ENCODE measurements at regions not wholly inside any gene's neighbourhood (a gene's known extent, or its start where the extent isn't known, plus 50 kb on each side); places are given as distances from the start of the nearest gene placed in this dataset.

DNA sequence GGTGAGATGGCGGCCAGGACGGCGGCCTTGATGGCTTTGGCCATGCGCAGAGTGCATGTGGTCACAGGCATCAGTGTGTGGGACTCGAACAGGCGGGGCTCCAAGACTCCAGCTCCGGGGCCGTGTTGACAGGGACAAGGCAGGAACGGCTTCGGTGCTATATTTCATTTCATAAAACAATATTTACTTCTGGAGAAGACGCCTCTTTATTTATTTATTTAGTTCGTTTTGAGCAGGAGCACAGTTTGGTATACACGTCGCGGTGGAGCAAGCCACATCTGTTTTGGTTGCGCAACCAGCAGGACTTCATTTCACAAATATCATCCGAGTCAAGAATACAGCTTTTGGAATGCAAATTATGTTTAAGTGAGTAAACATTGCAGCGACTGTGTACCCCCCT is 166.7 kb upstream of the TSHZ3 start:
- ATAC-seq: no peak
- TF ChIP-seq, protein P1, sequence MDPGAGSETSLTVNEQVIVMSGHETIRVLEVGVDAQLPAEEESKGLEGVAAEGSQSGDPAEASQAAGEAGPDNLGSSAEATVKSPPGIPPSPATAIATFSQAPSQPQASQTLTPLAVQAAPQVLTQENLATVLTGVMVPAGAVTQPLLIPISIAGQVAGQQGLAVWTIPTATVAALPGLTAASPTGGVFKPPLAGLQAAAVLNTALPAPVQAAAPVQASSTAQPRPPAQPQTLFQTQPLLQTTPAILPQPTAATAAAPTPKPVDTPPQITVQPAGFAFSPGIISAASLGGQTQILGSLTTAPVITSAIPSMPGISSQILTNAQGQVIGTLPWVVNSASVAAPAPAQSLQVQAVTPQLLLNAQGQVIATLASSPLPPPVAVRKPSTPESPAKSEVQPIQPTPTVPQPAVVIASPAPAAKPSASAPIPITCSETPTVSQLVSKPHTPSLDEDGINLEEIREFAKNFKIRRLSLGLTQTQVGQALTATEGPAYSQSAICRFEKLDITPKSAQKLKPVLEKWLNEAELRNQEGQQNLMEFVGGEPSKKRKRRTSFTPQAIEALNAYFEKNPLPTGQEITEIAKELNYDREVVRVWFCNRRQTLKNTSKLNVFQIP (CRISPR knock-in tag; IDR thresholded peaks at IDR 0.05; ENCODE audit: borderline replicate concordance, low read depth): no peak
- TF ChIP-seq ZFP30 (CRISPR knock-in tag; IDR thresholded peaks at IDR 0.05) (no peak), ZNF70 (CRISPR knock-in tag; IDR thresholded peaks at IDR 0.05) (no peak), ARNTL (CRISPR knock-in tag; IDR thresholded peaks at IDR 0.05; ENCODE audit: borderline replicate concordance, low read depth) (no peak), ZC3H10 (CRISPR knock-in tag; IDR thresholded peaks at IDR 0.05) (no peak), ZNF565 (CRISPR knock-in tag; conservative IDR thresholded peaks at IDR 0.05; ENCODE audit: low read depth) (no peak), ESRRG (CRISPR knock-in tag; IDR thresholded peaks at IDR 0.05) (no peak), ZNF8 (CRISPR knock-in tag; IDR thresholded peaks at IDR 0.05) (no peak), ZFP3 (CRISPR knock-in tag; IDR thresholded peaks at IDR 0.05) (no peak), PPARA (CRISPR knock-in tag; IDR thresholded peaks at IDR 0.05; ENCODE audit: borderline replicate concordance) (no peak), TOX (CRISPR knock-in tag; IDR thresholded peaks at IDR 0.05; ENCODE audit: borderline replicate concordance) (no peak), RARB (CRISPR knock-in tag; IDR thresholded peaks at IDR 0.05) (no peak), CSDC2 (CRISPR knock-in tag; IDR thresholded peaks at IDR 0.05) (no peak)
- TF ChIP-seq, protein P2, sequence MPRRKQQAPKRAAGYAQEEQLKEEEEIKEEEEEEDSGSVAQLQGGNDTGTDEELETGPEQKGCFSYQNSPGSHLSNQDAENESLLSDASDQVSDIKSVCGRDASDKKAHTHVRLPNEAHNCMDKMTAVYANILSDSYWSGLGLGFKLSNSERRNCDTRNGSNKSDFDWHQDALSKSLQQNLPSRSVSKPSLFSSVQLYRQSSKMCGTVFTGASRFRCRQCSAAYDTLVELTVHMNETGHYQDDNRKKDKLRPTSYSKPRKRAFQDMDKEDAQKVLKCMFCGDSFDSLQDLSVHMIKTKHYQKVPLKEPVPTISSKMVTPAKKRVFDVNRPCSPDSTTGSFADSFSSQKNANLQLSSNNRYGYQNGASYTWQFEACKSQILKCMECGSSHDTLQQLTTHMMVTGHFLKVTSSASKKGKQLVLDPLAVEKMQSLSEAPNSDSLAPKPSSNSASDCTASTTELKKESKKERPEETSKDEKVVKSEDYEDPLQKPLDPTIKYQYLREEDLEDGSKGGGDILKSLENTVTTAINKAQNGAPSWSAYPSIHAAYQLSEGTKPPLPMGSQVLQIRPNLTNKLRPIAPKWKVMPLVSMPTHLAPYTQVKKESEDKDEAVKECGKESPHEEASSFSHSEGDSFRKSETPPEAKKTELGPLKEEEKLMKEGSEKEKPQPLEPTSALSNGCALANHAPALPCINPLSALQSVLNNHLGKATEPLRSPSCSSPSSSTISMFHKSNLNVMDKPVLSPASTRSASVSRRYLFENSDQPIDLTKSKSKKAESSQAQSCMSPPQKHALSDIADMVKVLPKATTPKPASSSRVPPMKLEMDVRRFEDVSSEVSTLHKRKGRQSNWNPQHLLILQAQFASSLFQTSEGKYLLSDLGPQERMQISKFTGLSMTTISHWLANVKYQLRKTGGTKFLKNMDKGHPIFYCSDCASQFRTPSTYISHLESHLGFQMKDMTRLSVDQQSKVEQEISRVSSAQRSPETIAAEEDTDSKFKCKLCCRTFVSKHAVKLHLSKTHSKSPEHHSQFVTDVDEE (CRISPR knock-in tag; IDR thresholded peaks at IDR 0.05): no peak
- TF ChIP-seq, protein P3, sequence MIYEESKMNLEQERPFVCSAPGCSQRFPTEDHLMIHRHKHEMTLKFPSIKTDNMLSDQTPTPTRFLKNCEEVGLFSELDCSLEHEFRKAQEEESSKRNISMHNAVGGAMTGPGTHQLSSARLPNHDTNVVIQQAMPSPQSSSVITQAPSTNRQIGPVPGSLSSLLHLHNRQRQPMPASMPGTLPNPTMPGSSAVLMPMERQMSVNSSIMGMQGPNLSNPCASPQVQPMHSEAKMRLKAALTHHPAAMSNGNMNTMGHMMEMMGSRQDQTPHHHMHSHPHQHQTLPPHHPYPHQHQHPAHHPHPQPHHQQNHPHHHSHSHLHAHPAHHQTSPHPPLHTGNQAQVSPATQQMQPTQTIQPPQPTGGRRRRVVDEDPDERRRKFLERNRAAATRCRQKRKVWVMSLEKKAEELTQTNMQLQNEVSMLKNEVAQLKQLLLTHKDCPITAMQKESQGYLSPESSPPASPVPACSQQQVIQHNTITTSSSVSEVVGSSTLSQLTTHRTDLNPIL (CRISPR knock-in tag; IDR thresholded peaks at IDR 0.05; ENCODE audit: low read depth): no peak
- TF ChIP-seq, protein P4, sequence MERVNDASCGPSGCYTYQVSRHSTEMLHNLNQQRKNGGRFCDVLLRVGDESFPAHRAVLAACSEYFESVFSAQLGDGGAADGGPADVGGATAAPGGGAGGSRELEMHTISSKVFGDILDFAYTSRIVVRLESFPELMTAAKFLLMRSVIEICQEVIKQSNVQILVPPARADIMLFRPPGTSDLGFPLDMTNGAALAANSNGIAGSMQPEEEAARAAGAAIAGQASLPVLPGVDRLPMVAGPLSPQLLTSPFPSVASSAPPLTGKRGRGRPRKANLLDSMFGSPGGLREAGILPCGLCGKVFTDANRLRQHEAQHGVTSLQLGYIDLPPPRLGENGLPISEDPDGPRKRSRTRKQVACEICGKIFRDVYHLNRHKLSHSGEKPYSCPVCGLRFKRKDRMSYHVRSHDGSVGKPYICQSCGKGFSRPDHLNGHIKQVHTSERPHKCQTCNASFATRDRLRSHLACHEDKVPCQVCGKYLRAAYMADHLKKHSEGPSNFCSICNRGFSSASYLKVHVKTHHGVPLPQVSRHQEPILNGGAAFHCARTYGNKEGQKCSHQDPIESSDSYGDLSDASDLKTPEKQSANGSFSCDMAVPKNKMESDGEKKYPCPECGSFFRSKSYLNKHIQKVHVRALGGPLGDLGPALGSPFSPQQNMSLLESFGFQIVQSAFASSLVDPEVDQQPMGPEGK (CRISPR knock-in tag; IDR thresholded peaks at IDR 0.05; ENCODE audit: borderline replicate concordance): no peak
- TF ChIP-seq, protein P5, sequence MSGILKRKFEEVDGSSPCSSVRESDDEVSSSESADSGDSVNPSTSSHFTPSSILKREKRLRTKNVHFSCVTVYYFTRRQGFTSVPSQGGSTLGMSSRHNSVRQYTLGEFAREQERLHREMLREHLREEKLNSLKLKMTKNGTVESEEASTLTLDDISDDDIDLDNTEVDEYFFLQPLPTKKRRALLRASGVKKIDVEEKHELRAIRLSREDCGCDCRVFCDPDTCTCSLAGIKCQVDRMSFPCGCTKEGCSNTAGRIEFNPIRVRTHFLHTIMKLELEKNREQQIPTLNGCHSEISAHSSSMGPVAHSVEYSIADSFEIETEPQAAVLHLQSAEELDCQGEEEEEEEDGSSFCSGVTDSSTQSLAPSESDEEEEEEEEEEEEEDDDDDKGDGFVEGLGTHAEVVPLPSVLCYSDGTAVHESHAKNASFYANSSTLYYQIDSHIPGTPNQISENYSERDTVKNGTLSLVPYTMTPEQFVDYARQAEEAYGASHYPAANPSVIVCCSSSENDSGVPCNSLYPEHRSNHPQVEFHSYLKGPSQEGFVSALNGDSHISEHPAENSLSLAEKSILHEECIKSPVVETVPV (CRISPR knock-in tag; IDR thresholded peaks at IDR 0.05): no peak

DNA sequence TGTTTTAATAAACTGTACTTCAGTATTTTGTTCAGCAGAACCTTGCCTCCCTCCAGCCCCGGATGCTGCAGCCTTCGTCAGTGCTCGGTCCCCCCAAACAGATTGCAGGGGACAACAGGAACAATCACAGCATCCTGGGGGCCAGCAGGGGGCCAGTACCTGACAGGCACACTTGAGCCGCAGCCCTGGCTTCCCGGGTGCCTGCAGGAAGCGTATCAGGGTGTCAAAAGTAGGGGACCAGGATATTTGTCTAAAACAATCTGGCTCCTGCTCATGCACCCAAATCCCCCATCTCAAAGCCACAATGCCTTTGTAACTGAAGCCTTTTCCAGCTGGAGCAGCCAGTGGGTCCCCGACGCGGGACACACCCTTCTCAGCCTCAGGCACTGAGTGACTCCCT is 167.5 kb upstream of the TSHZ3 start:
- ATAC-seq: no peak
- TF ChIP-seq TCF4 (CRISPR knock-in tag; IDR thresholded peaks at IDR 0.05; ENCODE audit: borderline replicate concordance): no peak
- TF ChIP-seq PPARA (CRISPR knock-in tag; IDR thresholded peaks at IDR 0.05; ENCODE audit: borderline replicate concordance): no peak
- TF ChIP-seq, protein P2 (CRISPR knock-in tag; IDR thresholded peaks at IDR 0.05): no peak
- no peak for TF ChIP-seq ZFP3 (CRISPR knock-in tag; IDR thresholded peaks at IDR 0.05)
- no peak for TF ChIP-seq CSDC2 (CRISPR knock-in tag; IDR thresholded peaks at IDR 0.05)
- TF ChIP-seq RARB (CRISPR knock-in tag; IDR thresholded peaks at IDR 0.05): no peak
- no peak for TF ChIP-seq ZNF565 (CRISPR knock-in tag; conservative IDR thresholded peaks at IDR 0.05; ENCODE audit: low read depth)
- TF ChIP-seq ZFP30 (CRISPR knock-in tag; IDR thresholded peaks at IDR 0.05): no peak
- TF ChIP-seq, protein P5 (CRISPR knock-in tag; IDR thresholded peaks at IDR 0.05): no peak
- TF ChIP-seq ZNF8 (CRISPR knock-in tag; IDR thresholded peaks at IDR 0.05): no peak
- TF ChIP-seq, protein P4 (CRISPR knock-in tag; IDR thresholded peaks at IDR 0.05; ENCODE audit: borderline replicate concordance): no peak
- no peak for TF ChIP-seq OSR1 (CRISPR knock-in tag; IDR thresholded peaks at IDR 0.05)
- TF ChIP-seq, protein P3 (CRISPR knock-in tag; IDR thresholded peaks at IDR 0.05; ENCODE audit: low read depth): no peak
- TF ChIP-seq ZNF70 (CRISPR knock-in tag; IDR thresholded peaks at IDR 0.05): no peak
- TF ChIP-seq ESRRG (CRISPR knock-in tag; IDR thresholded peaks at IDR 0.05): no peak
- no peak for TF ChIP-seq SNAI2 (CRISPR knock-in tag; IDR thresholded peaks at IDR 0.05)
- TF ChIP-seq GLIS3 (CRISPR knock-in tag; IDR thresholded peaks at IDR 0.05): no peak
- TF ChIP-seq TOX (CRISPR knock-in tag; IDR thresholded peaks at IDR 0.05; ENCODE audit: borderline replicate concordance): no peak
